B cell (primary cell): ENCODE measurements at regions not wholly inside any gene's neighbourhood (a gene's known extent, or its start where the extent isn't known, plus 50 kb on each side); places are given as distances from the start of the nearest gene placed in this dataset.

Experiments used
- ATAC-seq: fragments of 200-7000 bp; cut with Tn5 transposase; one replicate; pipeline ENCODE4 v1.10.0; 2021; ENCODE audit warnings: low read depth, mild to moderate bottlenecking, moderate number of reproducible peaks, moderate library complexity
- CTCF ChIA-PET: fragments of 350-600 bp; sonication (Branson Sonifier 250); formaldehyde crosslinking; loops from one replicate; lab custom pipeline; 2021; ENCODE audit warnings: antibody characterized with exemption, inconsistent platforms; lab: Charles Lee
- POLR2A ChIA-PET: fragments of 350-600 bp; sonication (Branson Sonifier 250); formaldehyde crosslinking; loops from one replicate; lab custom pipeline; 2021; ENCODE audit warnings: antibody characterized with exemption; lab: Charles Lee
- DNase-seq: peaks from one replicate; pipeline ENCODE4 v3.0.0; 2013
- H2AFZ ChIP-seq: 2 replicates; pipeline ENCODE4 v1.6.1; 2012; ENCODE audit warnings: mild to moderate bottlenecking, low read depth, low read length; ENCODE audit not compliant: insufficient read depth, poor library complexity, severe bottlenecking
- H3K27ac ChIP-seq, 2 donors: 1 replicate in 1 of 2; 2 replicates in 1 of 2; pipeline ENCODE4 v1.5.1; 2012 to 2013; ENCODE audit warnings: low read length in 2 of 2, mild to moderate bottlenecking in 2 of 2, moderate library complexity in 1 of 2
- H3K27me3 ChIP-seq, 4 experiments: fragments of 200-600 bp in 1 of 4; sonication (generic) in 1 of 4; replicated peaks in 1 of 4; 1 replicate in 2 of 4; 2 replicates in 2 of 4; pipeline versions ENCODE4 v1.6.1 to v1.7.0; 2013 to 2016; ENCODE audit warnings: low read length in 3 of 4, mild to moderate bottlenecking in 2 of 4, mixed read lengths in 1 of 4, moderate library complexity in 1 of 4; ENCODE audit not compliant: insufficient read depth in 4 of 4, control insufficient read depth in 3 of 4; ENCODE audit errors: control extremely low read depth in 1 of 4
- H3K36me3 ChIP-seq, 2 experiments: replicated peaks in 1 of 2; 1 replicate in 1 of 2; 2 replicates in 1 of 2; pipeline versions ENCODE4 v1.6.1 to v1.7.1; 2013; ENCODE audit warnings: low read length in 1 of 2; ENCODE audit not compliant: insufficient read depth in 2 of 2, control insufficient read depth in 1 of 2; ENCODE audit errors: control extremely low read depth in 1 of 2, extremely low read depth in 1 of 2
- H3K4me1 ChIP-seq, 2 donors: fragments of 200-600 bp in 1 of 2; sonication (generic) in 1 of 2; 1 replicate in 1 of 2; 2 replicates in 1 of 2; pipeline versions ENCODE4 v1.5.1 to v1.6.1; 2013 to 2017; ENCODE audit warnings: low read length in 2 of 2; ENCODE audit not compliant: control insufficient read depth in 2 of 2, insufficient read depth in 2 of 2
- H3K4me2 ChIP-seq: replicated peaks from 2 replicates; pipeline ENCODE3; 2012; ENCODE audit warnings: mild to moderate bottlenecking, low read depth, low read length; ENCODE audit not compliant: poor library complexity, severe bottlenecking
- H3K4me3 ChIP-seq, 5 experiments: fragments of 200-600 bp in 1 of 5; sonication (generic) in 1 of 5; 1 replicate in 3 of 5; 2 replicates in 2 of 5; pipeline versions ENCODE4 v1.5.1 to v1.7.0; 2011 to 2016; ENCODE audit warnings: low read length in 4 of 5, mild to moderate bottlenecking in 4 of 5, low read depth in 2 of 5, control low read depth in 1 of 5, moderate library complexity in 1 of 5; ENCODE audit not compliant: insufficient read depth in 1 of 5; ENCODE audit errors: control extremely low read depth in 1 of 5, extremely low read depth in 1 of 5
- H3K79me2 ChIP-seq: fragments of 200-600 bp; sonication (generic); one replicate; pipeline ENCODE4 v1.6.0; 2016; ENCODE audit warnings: low read length; ENCODE audit not compliant: control insufficient read depth, insufficient read depth
- H3K9ac ChIP-seq: fragments of 200-600 bp; sonication (generic); 2 replicates; pipeline ENCODE4 v1.6.1; 2017; ENCODE audit warnings: mild to moderate bottlenecking, low read length, moderate library complexity
- H3K9me3 ChIP-seq, 3 donors: one replicate each; pipeline versions ENCODE4 v1.6.1 to v1.7.1; 2013; ENCODE audit warnings: low read length in 2 of 3; ENCODE audit not compliant: control insufficient read depth in 2 of 3, insufficient read depth in 1 of 3; ENCODE audit errors: control extremely low read depth in 1 of 3
- H4K20me1 ChIP-seq: 2 replicates; pipeline ENCODE4 v1.6.0; 2012; ENCODE audit warnings: mild to moderate bottlenecking, low read length; ENCODE audit not compliant: insufficient read depth, control insufficient read depth, poor library complexity, severe bottlenecking
- H3K27ac Mint-ChIP-seq: one replicate; pipeline ENCODE4 v1.8.0; 2021; ENCODE audit warnings: mixed read lengths
- H3K27me3 Mint-ChIP-seq: one replicate; pipeline ENCODE4 v1.8.0; 2021; ENCODE audit warnings: mixed read lengths
- H3K4me1 Mint-ChIP-seq: one replicate; pipeline ENCODE4 v1.8.0; 2021; ENCODE audit warnings: mixed read lengths
- H3K4me3 Mint-ChIP-seq: one replicate; pipeline ENCODE4 v1.8.0; 2021; ENCODE audit warnings: mixed read lengths
- H3K9me3 Mint-ChIP-seq: one replicate; pipeline ENCODE4 v1.8.0; 2022; ENCODE audit warnings: mixed read lengths; ENCODE audit not compliant: insufficient read depth
- CTCF ChIP-seq: fragments of 200-600 bp; IDR thresholded peaks from one replicate; pipeline ENCODE4 v1.8.0; 2022; ENCODE audit warnings: antibody characterized with exemption, mild to moderate bottlenecking
- EZH2 ChIP-seq: IDR thresholded peaks from 2 replicates; pipeline ENCODE4 v1.6.1; 2012; ENCODE audit warnings: borderline replicate concordance, low read depth, mild to moderate bottlenecking, moderate library complexity, low read length; ENCODE audit not compliant: insufficient read depth, poor library complexity, severe bottlenecking
- WGBS: methylation state at CpG from one replicate; pipeline ENCODE4 v1.1.5; 2013; ENCODE audit warnings: missing lambda C conversion rate; ENCODE audit not compliant: insufficient coverage; 5-methylcytosine and 5-hydroxymethylcytosine counted together
- intact Hi-C: fragments of 100-400 bp; cut with micrococcal nuclease; formaldehyde crosslinking; loops from one replicate; pipeline ENCODE4 v1.10.0; 2022

- Histone ChIP-seq H3K4me2 (no peak overlapping the region), H3K4me3 (no peak overlapping the region), H4K20me1 (no peaks in the 10 kb centered on the region), H3K9ac (no peak overlapping the region), H3K36me3 (no peaks in the 10 kb centered on the region), H3K79me2 (no peaks in the 10 kb centered on the region), H3K9me3 (no peaks in the 10 kb centered on the region), H3K4me1 (no peaks in the 10 kb centered on the region), H2AFZ (no peak overlapping the region), H3K27ac (no peak overlapping the region), H3K27me3 (no peaks in the 10 kb centered on the region)
- Mint-ChIP-seq H3K4me1 (no peaks in the 10 kb centered on the region), H3K27me3 (no peaks in the 10 kb centered on the region), H3K4me3 (no peak overlapping the region), H3K9me3 (no peaks in the 10 kb centered on the region), H3K27ac (no peak overlapping the region)
- WGBS, result 100% methylated on average over 1 of the region's 2 CpGs
- CTCF ChIA-PET, result no interaction called here
- POLR2A ChIA-PET, result no interaction called here
- intact Hi-C loops, result no loop called here
- ATAC-seq, result no peak
- DNase-seq, result no peak
- TF ChIP-seq CTCF, result no peak
- TF ChIP-seq EZH2, result no peak
These were observed 559.6 kb downstream of the MCTP2 start for GRCh38 chr15:94791008-94791407.

- no peak overlapping the region for H2AFZ ChIP-seq
- H3K36me3 ChIP-seq, result no peaks in the 10 kb centered on the region
- POLR2A ChIA-PET, result no interaction called here
- Mint-ChIP-seq H3K27me3 (no peaks in the 10 kb centered on the region), H3K27ac (no peak overlapping the region), H3K4me1 (no peaks in the 10 kb centered on the region), H3K4me3 (no peak overlapping the region), H3K9me3 (no peaks in the 10 kb centered on the region)
- no peaks in the 10 kb centered on the region for H3K79me2 ChIP-seq
- no peak overlapping the region for H3K4me2 ChIP-seq
- no peaks in the 10 kb centered on the region for H3K27me3 ChIP-seq
- WGBS, result 72% methylated on average over 2 of the region's 2 CpGs
- H3K4me1 ChIP-seq, result no peaks in the 10 kb centered on the region
- no peak overlapping the region for H3K4me3 ChIP-seq
- CTCF ChIA-PET, result no interaction called here
- intact Hi-C loops, result no loop called here
- no peak overlapping the region for H3K27ac ChIP-seq
- DNase-seq (no peak), ATAC-seq (no peak)
- TF ChIP-seq EZH2, result no peak
- TF ChIP-seq CTCF, result no peak
- H4K20me1 ChIP-seq, result no peaks in the 10 kb centered on the region
- H3K9me3 ChIP-seq, result no peaks in the 10 kb centered on the region
- H3K9ac ChIP-seq, result no peak overlapping the region
These were observed 560.1 kb downstream of the MCTP2 start for GRCh38 chr15:94791510-94791909.
